SU-DHL-6 (cell line): ENCODE measurements at regions not wholly inside any gene's neighbourhood (a gene's known extent, or its start where the extent isn't known, plus 50 kb on each side); places are given as distances from the start of the nearest gene placed in this dataset.

ENCODE experiments used
- CTCF ChIP-seq: fragments of 200-600 bp; sonication (generic); IDR thresholded peaks from one replicate; pipeline ENCODE4 v1.5.1; 2017; ENCODE audit warnings: antibody characterized with exemption, mild to moderate bottlenecking, low read length, moderate library complexity; ENCODE audit not compliant: insufficient read depth, poor library complexity, severe bottlenecking
- EZH2phosphoT487 ChIP-seq: fragments of 200-600 bp; sonication (generic), shearing (Covaris generic); conservative IDR thresholded peaks from 2 replicates; pipeline ENCODE4 v1.6.1; 2018; ENCODE audit warnings: mild to moderate bottlenecking, antibody characterized with exemption, low read length, moderate library complexity, mixed read lengths

- TF ChIP-seq EZH2phosphoT487 (no peak), CTCF (no peak)
Observed at GRCh38 chr16:49060728-49061127, 220.9 kb downstream of the CBLN1 start.
